HepG2 (cell line): ENCODE measurements at regions not wholly inside any gene's neighbourhood (a gene's known extent, or its start where the extent isn't known, plus 50 kb on each side); places are given as distances from the start of the nearest gene placed in this dataset.

Experiments used
- ATAC-seq: fragments of 200-7000 bp; cut with Tn5 transposase; 3 replicates; pipeline ENCODE4 v1.9.1; 2020; ENCODE audit warnings: mild to moderate bottlenecking, moderate library complexity
- BruUV-seq: library from RNA; stranded (reverse); fragments of 400-500 nt; replicated peaks from 2 replicates; lab custom pipeline; 2021; lab: Mats Ljungman, UMichigan
- CTCF ChIA-PET: fragments of 300-600 bp; formaldehyde crosslinking; extraction: SDS; loops from one replicate; lab custom pipeline; 2021; ENCODE audit warnings: low total read pairs, inconsistent platforms, low intra/inter-chr PET ratio; lab: Yijun Ruan, JAX
- POLR2A ChIA-PET: fragments of 350-600 bp; sonication (Branson Sonifier 250); formaldehyde crosslinking; loops from one replicate; lab custom pipeline; 2020; ENCODE audit warnings: antibody characterized with exemption, inconsistent platforms; lab: Yijun Ruan, JAX
- DNase-seq: peaks from one replicate; pipeline ENCODE4 v3.0.0-alpha.2; 2015; ENCODE audit warnings: low spot score
- FAIRE-seq: peaks from 3 replicates; lab custom pipeline; 2011; peaks lifted over from hg19 to GRCh38; lab: Jason Lieb, UNC
- H2AFZ ChIP-seq: one replicate; pipeline ENCODE4 v1.6.1; 2011; ENCODE audit warnings: low read length, inconsistent platforms
- H3K27ac ChIP-seq: fragments of 300-600 bp; 3 replicates; pipeline ENCODE4 v1.8.0; 2011; ENCODE audit warnings: mixed run types, mild to moderate bottlenecking, mixed read lengths, low read length, inconsistent platforms; ENCODE audit not compliant: insufficient read depth; ENCODE audit errors: extremely low read length
- H3K27me3 ChIP-seq, 2 experiments: fragments of 200-600 bp in 1 of 2; 2 replicates in 1 of 2; 3 replicates in 1 of 2; pipeline versions ENCODE4 v1.6.0 to v1.8.0; 2011; ENCODE audit warnings: low read length in 2 of 2, mild to moderate bottlenecking in 2 of 2, moderate library complexity in 2 of 2, inconsistent platforms in 1 of 2; ENCODE audit not compliant: insufficient read depth in 2 of 2, control insufficient read depth in 1 of 2
- H3K36me3 ChIP-seq, 2 experiments: fragments of 200-600 bp in 1 of 2; replicated peaks in 1 of 2; 2 replicates in 1 of 2; 3 replicates in 1 of 2; pipeline versions ENCODE4 v1.5.1 to v1.8.0; 2011; ENCODE audit warnings: low read length in 2 of 2, inconsistent platforms in 1 of 2; ENCODE audit not compliant: insufficient read depth in 2 of 2, control insufficient read depth in 1 of 2
- H3K4me1 ChIP-seq: 2 replicates; pipeline ENCODE4 v1.5.1; 2012; ENCODE audit warnings: low read length, inconsistent platforms; ENCODE audit not compliant: insufficient read depth
- H3K4me2 ChIP-seq: 2 replicates; pipeline ENCODE4 v1.6.0; 2011; ENCODE audit warnings: low read depth, low read length, inconsistent platforms
- H3K4me3 ChIP-seq, 3 experiments: fragments of 200-600 bp in 1 of 3; sonication (generic), shearing (Covaris generic) in 1 of 3; replicated peaks in 1 of 3; 2 replicates each; pipeline ENCODE4 v1.5.1; 2011 to 2016; ENCODE audit warnings: low read length in 3 of 3, inconsistent platforms in 2 of 3, low read depth in 2 of 3, mild to moderate bottlenecking in 2 of 3, control low read depth in 1 of 3, mixed read lengths in 1 of 3; ENCODE audit not compliant: insufficient read depth in 1 of 3
- H3K79me2 ChIP-seq: one replicate; pipeline ENCODE4 v1.6.1; 2011; ENCODE audit warnings: low read length, inconsistent platforms; ENCODE audit not compliant: insufficient read depth
- H3K9ac ChIP-seq: 2 replicates; pipeline ENCODE4 v1.6.0; 2011; ENCODE audit warnings: mild to moderate bottlenecking, low read depth, low read length, inconsistent platforms; ENCODE audit not compliant: insufficient read depth
- H3K9me3 ChIP-seq: 2 replicates; pipeline ENCODE4 v1.5.1; 2012; ENCODE audit warnings: mild to moderate bottlenecking, low read length
- H4K20me1 ChIP-seq: 2 replicates; pipeline ENCODE4 v1.6.0; 2011; ENCODE audit warnings: inconsistent platforms, mild to moderate bottlenecking, low read length, moderate library complexity; ENCODE audit not compliant: insufficient read depth
- AHDC1 ChIP-seq: sonication (generic); formaldehyde crosslinking; IDR thresholded peaks from 2 replicates; pipeline ENCODE4 v1.5.1; 2020; ENCODE audit warnings: mild to moderate bottlenecking, missing genetic modification reagents, borderline replicate concordance
- HOXA5 ChIP-seq: sonication (generic); formaldehyde crosslinking; IDR thresholded peaks from 2 replicates; pipeline ENCODE4 v1.4.0; 2020; ENCODE audit warnings: missing genetic modification reagents
- PAF1 ChIP-seq: IDR thresholded peaks from 2 replicates; pipeline ENCODE4 v1.6.1; 2016; ENCODE audit warnings: missing genetic modification reagents, missing compliant biosample characterization
- TCF12 ChIP-seq, 2 experiments: fragments of 450-650 bp in 1 of 2; sonication (generic) in 1 of 2; formaldehyde crosslinking in 1 of 2; IDR thresholded peaks; 2 replicates each; pipeline versions ENCODE4 v1.6.1 to v1.8.0; 2017 to 2022; ENCODE audit warnings: antibody characterized with exemption in 1 of 2, mild to moderate bottlenecking in 1 of 2, missing genetic modification reagents in 1 of 2, moderate library complexity in 1 of 2
- ZFP41 ChIP-seq: sonication (generic); formaldehyde crosslinking; IDR thresholded peaks from 2 replicates; pipeline ENCODE4 v1.4.0; 2020; ENCODE audit warnings: mild to moderate bottlenecking, missing genetic modification reagents, borderline replicate concordance
- ZNF614 ChIP-seq: IDR thresholded peaks from 2 replicates; pipeline ENCODE4 v1.6.1; 2018; ENCODE audit warnings: missing biosample characterization, missing genetic modification reagents, inconsistent platforms, borderline replicate concordance
- WGBS: methylation state at CpG from one replicate; pipeline ENCODE4 v1.1.6; 2017; ENCODE audit warnings: low lambda C conversion rate; 5-methylcytosine and 5-hydroxymethylcytosine counted together
- in situ Hi-C: cut with HindIII; loops from 2 replicates; pipeline ENCODE4 v1.10.0; 2017; ENCODE audit warnings: low pct_unique_long_range_greater_than_20kb; ENCODE audit not compliant: extremely low pct_ligation_motif_present
- intact Hi-C: fragments of 100-400 bp; cut with micrococcal nuclease; formaldehyde crosslinking; loops from one replicate; pipeline ENCODE4 v1.10.0; 2022; ENCODE audit not compliant: unreplicated experiment

- no peaks in the 10 kb centered on the region for H3K9me3 ChIP-seq
- H3K4me3 ChIP-seq: no peak overlapping the region
- no peak overlapping the region for H3K27ac ChIP-seq
- H3K4me1 ChIP-seq: no peaks in the 10 kb centered on the region
- no peaks in the 10 kb centered on the region for H3K27me3 ChIP-seq
- no peak overlapping the region for H3K9ac ChIP-seq
- TF ChIP-seq TCF12 (IDR thresholded peaks at IDR 0.05): no peak
- TF ChIP-seq TCF12 (CRISPR knock-in tag; IDR thresholded peaks at IDR 0.05): no peak
- no peak for TF ChIP-seq HOXA5 (CRISPR knock-in tag)
- no peak for TF ChIP-seq AHDC1 (CRISPR knock-in tag)
- no peak for TF ChIP-seq ZNF614
- TF ChIP-seq ZFP41 (CRISPR knock-in tag): no peak
- no peak for TF ChIP-seq PAF1
- ATAC-seq: no peak
- no TSS peak for BruUV-seq
- no peaks in the 10 kb centered on the region for H4K20me1 ChIP-seq
- in situ Hi-C loops: no loop called here
- WGBS: 6% methylated on average over 1 of the region's 1 CpG
- intact Hi-C loops: no loop called here
- no peak for DNase-seq
- POLR2A ChIA-PET: no interaction called here
- H3K79me2 ChIP-seq: no peaks in the 10 kb centered on the region
- CTCF ChIA-PET: no interaction called here
- H3K4me2 ChIP-seq: no peak overlapping the region
- no peaks in the 10 kb centered on the region for H3K36me3 ChIP-seq
- H2AFZ ChIP-seq: no peak overlapping the region
- FAIRE-seq: no peak
Measured at GRCh38 chr6:130655586-130655985, 171.6 kb upstream of the SMLR1 start.
